AG04450 (cell line): ENCODE measurements at regions not wholly inside any gene's neighbourhood (a gene's known extent, or its start where the extent isn't known, plus 50 kb on each side); places are given as distances from the start of the nearest gene placed in this dataset.

Experiments
- CTCF ChIA-PET: fragments of 300-600, 350-600 bp; formaldehyde crosslinking; extraction: SDS; loops from one replicate; lab custom pipeline; 2022; ENCODE audit warnings: antibody characterized with exemption, inconsistent platforms; lab: Charles Lee
- POLR2A ChIA-PET: fragments of 350-600 bp; formaldehyde crosslinking; extraction: SDS; loops from one replicate; lab custom pipeline; 2021; ENCODE audit warnings: antibody characterized with exemption, inconsistent platforms; lab: Yijun Ruan, JAX
- DNase-seq: peaks from one replicate; pipeline ENCODE4 v3.0.0-alpha.2; 2011; ENCODE audit warnings: low read depth, low spot score
- H3K27ac ChIP-seq: one replicate; pipeline ENCODE4 v1.5.1; 2012; ENCODE audit warnings: low read depth, low read length, control low read depth
- H3K27me3 ChIP-seq: one replicate; pipeline ENCODE4 v1.6.0; 2012; ENCODE audit warnings: low read length; ENCODE audit not compliant: control insufficient read depth, insufficient read depth
- H3K4me3 ChIP-seq: 2 replicates; pipeline ENCODE4 v1.5.1; 2011; ENCODE audit warnings: mild to moderate bottlenecking, low read depth, low read length, control low read depth
- H3K9me3 ChIP-seq: 2 replicates; pipeline ENCODE4 v1.5.1; 2012; ENCODE audit warnings: low read length; ENCODE audit not compliant: control insufficient read depth, insufficient read depth
- CTCF ChIP-seq: IDR thresholded peaks from 2 replicates; pipeline ENCODE4 v1.5.1; 2011; ENCODE audit warnings: low read depth, low read length, control low read depth, inconsistent platforms

- no peaks in the 10 kb centered on the region for H3K9me3 ChIP-seq
- ChIA-PET CTCF (no interaction called here), POLR2A (no interaction called here)
- TF ChIP-seq CTCF = no peak
- no peak for DNase-seq
- H3K27ac ChIP-seq = no peak overlapping the region
- no peaks in the 10 kb centered on the region for H3K27me3 ChIP-seq
- H3K4me3 ChIP-seq = no peak overlapping the region
Observed at GRCh38 chr1:182186757-182187146, 125.2 kb upstream of the ZNF648 start.

GRCh38 chr1:182185842-182186756 is 124.6 kb upstream of the ZNF648 start:
- Histone ChIP-seq H3K27me3 (no peaks in the 10 kb centered on the region), H3K9me3 (no peaks in the 10 kb centered on the region), H3K4me3 (no peak overlapping the region), H3K27ac (no peak overlapping the region)
- DNase-seq = no peak
- POLR2A ChIA-PET = no interaction called here
- CTCF ChIA-PET = no interaction called here
- no peak for TF ChIP-seq CTCF

GRCh38 chr1:182185136-182185535 is 123.6 kb upstream of the ZNF648 start:
- Histone ChIP-seq H3K4me3 (no peak overlapping the region), H3K9me3 (no peaks in the 10 kb centered on the region), H3K27ac (no peak overlapping the region), H3K27me3 (no peaks in the 10 kb centered on the region)
- ChIA-PET POLR2A (no interaction called here), CTCF (interaction anchor here (1.4 kb wide), 1 partner anchor 212 kb away, joined by 4 read pairs; no protein-coding TSS in a partner anchor)
- no peak for DNase-seq
- no peak for TF ChIP-seq CTCF

- Histone ChIP-seq H3K27me3 (no peaks in the 10 kb centered on the region), H3K27ac (no peak overlapping the region), H3K4me3 (no peak overlapping the region), H3K9me3 (no peaks in the 10 kb centered on the region)
- CTCF ChIA-PET = interaction anchor here (0.7 to 2.4 kb wide), 3 partner anchors 40 to 213 kb away, joined by 3 to 10 read pairs (median 4); no protein-coding TSS in a partner anchor
- POLR2A ChIA-PET = no interaction called here
- no peak for TF ChIP-seq CTCF
- no peak for DNase-seq
Observed at GRCh38 chr1:182183606-182184005, 122.1 kb upstream of the ZNF648 start.

GRCh38 chr1:182182311-182182710 is 120.8 kb upstream of the ZNF648 start:
- H3K4me3 ChIP-seq = no peak overlapping the region
- no peaks in the 10 kb centered on the region for H3K9me3 ChIP-seq
- H3K27ac ChIP-seq = no peak overlapping the region
- POLR2A ChIA-PET = no interaction called here
- no peak for DNase-seq
- H3K27me3 ChIP-seq = no peaks in the 10 kb centered on the region
- TF ChIP-seq CTCF = no peak
- CTCF ChIA-PET = interaction anchor here (1.1 to 2.4 kb wide), 2 partner anchors 17 to 39 kb away, joined by 3 to 10 read pairs; no protein-coding TSS in a partner anchor
